HCT116 (cell line): ENCODE measurements at regions not wholly inside any gene's neighbourhood (a gene's known extent, or its start where the extent isn't known, plus 50 kb on each side); places are given as distances from the start of the nearest gene placed in this dataset.

Experiments
- ATAC-seq: fragments of 200-7000 bp; cut with Tn5 transposase; 2 replicates; pipeline ENCODE4 v1.9.1; 2020; ENCODE audit warnings: mild to moderate bottlenecking, moderate library complexity
- BruUV-seq: library from RNA; stranded (reverse); fragments of 400-500 nt; replicated peaks from 2 replicates; lab custom pipeline; 2021; lab: Mats Ljungman, UMichigan
- CTCF ChIA-PET: fragments of 300-600 bp; sonication (Branson Sonifier 250); formaldehyde crosslinking; loops from one replicate; lab custom pipeline; 2021; ENCODE audit warnings: antibody characterized with exemption; lab: Charles Lee
- POLR2A ChIA-PET: fragments of 300-600, 350-600 bp; sonication (Branson Sonifier 250); formaldehyde crosslinking; loops from one replicate; lab custom pipeline; 2021; ENCODE audit warnings: antibody characterized with exemption; lab: Charles Lee
- RAD21 ChIA-PET, 2 experiments: fragments of 300-600 bp; sonication (Branson Sonifier 250); formaldehyde crosslinking; loops; one replicate each; lab custom pipeline; 2023; ENCODE audit warnings: low total read pairs in 2 of 2; ENCODE audit not compliant: uncharacterized antibody in 2 of 2, unreplicated experiment in 2 of 2, low non-redundant PET in 1 of 2; lab: Charles Lee
- DNase-seq: peaks from one replicate; pipeline ENCODE4 v3.0.0-alpha.2; 2010; ENCODE audit warnings: low read depth, low spot score
- H2AFZ ChIP-seq: fragments of 200-600 bp; shearing (Covaris generic), sonication (generic); 2 replicates; pipeline ENCODE4 v1.6.1; 2017; ENCODE audit warnings: low read depth, mixed run types, mixed read lengths, antibody characterized with exemption, low read length; ENCODE audit not compliant: poor library complexity, severe bottlenecking
- H3K27ac ChIP-seq: 2 replicates; pipeline ENCODE4 v1.5.1; 2012; ENCODE audit warnings: low read depth, low read length
- H3K27me3 ChIP-seq: fragments of 200-600 bp; sonication (generic); 2 replicates; pipeline ENCODE4 v1.6.1; 2016; ENCODE audit warnings: mixed run types, low read length, mixed read lengths; ENCODE audit not compliant: insufficient read depth
- H3K36me3 ChIP-seq, 2 experiments: fragments of 200-500 bp in 1 of 2; fragments of 200-600 bp in 1 of 2; sonication (Bioruptor generic) in 1 of 2; sonication (generic) in 1 of 2; 2 replicates each; pipeline versions ENCODE4 v1.5.1 to v1.6.1; 2014 to 2016; ENCODE audit warnings: low read length in 2 of 2, inconsistent platforms in 1 of 2, mixed read lengths in 1 of 2, mixed run types in 1 of 2; ENCODE audit not compliant: insufficient read depth in 2 of 2, control insufficient read depth in 1 of 2
- H3K4me1 ChIP-seq, 2 experiments: fragments of 200-600 bp in 1 of 2; sonication (generic) in 1 of 2; 2 replicates each; pipeline versions ENCODE4 v1.5.1 to v1.6.1; 2012 to 2017; ENCODE audit warnings: low read length in 2 of 2, inconsistent platforms in 1 of 2, mild to moderate bottlenecking in 1 of 2, mixed read lengths in 1 of 2, mixed run types in 1 of 2, moderate library complexity in 1 of 2; ENCODE audit not compliant: insufficient read depth in 2 of 2, control insufficient read depth in 1 of 2
- H3K4me2 ChIP-seq: fragments of 200-600 bp; sonication (generic); 2 replicates; pipeline ENCODE4 v1.6.1; 2017; ENCODE audit warnings: mixed run types, low read length, mixed read lengths
- H3K4me3 ChIP-seq, 2 experiments: fragments of 200-600 bp in 1 of 2; sonication (generic) in 1 of 2; replicated peaks in 1 of 2; 2 replicates each; pipeline ENCODE4 v1.5.1; 2011 to 2016; ENCODE audit warnings: low read length in 2 of 2, control low read depth in 1 of 2, low read depth in 1 of 2, mild to moderate bottlenecking in 1 of 2, mixed read lengths in 1 of 2, mixed run types in 1 of 2
- H3K79me2 ChIP-seq: fragments of 200-600 bp; sonication (generic); 2 replicates; pipeline ENCODE4 v1.6.1; 2017; ENCODE audit warnings: mild to moderate bottlenecking, mixed run types, low read length, moderate library complexity, mixed read lengths; ENCODE audit not compliant: insufficient read depth
- H3K9ac ChIP-seq: fragments of 200-600 bp; sonication (generic); 2 replicates; pipeline ENCODE4 v1.6.1; 2016; ENCODE audit warnings: low read length, mixed read lengths
- H3K9me2 ChIP-seq: fragments of 200-600 bp; sonication (generic), shearing (Covaris generic); 2 replicates; pipeline ENCODE4 v1.6.1; 2017; ENCODE audit warnings: mixed run types, mild to moderate bottlenecking, moderate library complexity; ENCODE audit not compliant: insufficient read depth
- H3K9me3 ChIP-seq, 2 experiments: fragments of 200-500 bp in 1 of 2; fragments of 200-600 bp in 1 of 2; sonication (Bioruptor generic) in 1 of 2; sonication (generic) in 1 of 2; 2 replicates each; pipeline ENCODE4 v1.6.1; 2014 to 2017; ENCODE audit warnings: low read length in 2 of 2, mixed read lengths in 2 of 2, inconsistent platforms in 1 of 2, low read depth in 1 of 2, mild to moderate bottlenecking in 1 of 2, mixed run types in 1 of 2, moderate library complexity in 1 of 2; ENCODE audit not compliant: control insufficient read depth in 1 of 2, insufficient read depth in 1 of 2
- H4K20me1 ChIP-seq: fragments of 200-600 bp; sonication (generic), shearing (Covaris generic); 2 replicates; pipeline ENCODE4 v1.6.1; 2017; ENCODE audit warnings: mixed run types, mild to moderate bottlenecking, moderate library complexity; ENCODE audit not compliant: insufficient read depth
- EGR1 ChIP-seq: IDR thresholded peaks from 2 replicates; pipeline ENCODE4 v1.6.1; 2012; ENCODE audit warnings: low read depth
- ELF1 ChIP-seq: IDR thresholded peaks from 2 replicates; pipeline ENCODE4 v1.6.1; 2012; ENCODE audit warnings: low read depth, borderline replicate concordance
- EZH2phosphoT487 ChIP-seq: fragments of 200-600 bp; IDR thresholded peaks from 2 replicates; pipeline ENCODE4 v1.6.1; 2018; ENCODE audit warnings: antibody characterized with exemption, borderline replicate concordance
- MAX ChIP-seq: IDR thresholded peaks from 2 replicates; pipeline ENCODE4 v1.6.1; 2012
- POLR2A ChIP-seq: IDR thresholded peaks from 2 replicates; pipeline ENCODE4 v1.7.0; 2011; ENCODE audit warnings: borderline replicate concordance; ENCODE audit not compliant: insufficient read depth, insufficient read length; ENCODE audit errors: extremely low read depth
- POLR2AphosphoS5 ChIP-seq: IDR thresholded peaks from 2 replicates; pipeline ENCODE4 v1.6.1; 2011; ENCODE audit warnings: mild to moderate bottlenecking, low read depth, low read length, moderate library complexity
- TCF7L2 ChIP-seq: IDR thresholded peaks from 2 replicates; pipeline ENCODE4 v1.7.0; 2011; ENCODE audit warnings: borderline replicate concordance, inconsistent platforms; ENCODE audit not compliant: insufficient read depth, insufficient read length; ENCODE audit errors: extremely low read depth
- ZFX ChIP-seq: fragments of 450-650 bp; IDR thresholded peaks from 2 replicates; pipeline ENCODE4 v1.6.1; 2017
- intact Hi-C: fragments of 100-400 bp; cut with micrococcal nuclease; formaldehyde crosslinking; loops from 2 replicates; pipeline ENCODE4 v1.10.0; 2022
- TF ChIP-seq, protein P1 (sequence below): IDR thresholded peaks from 2 replicates; pipeline ENCODE4 v1.6.1; 2011; ENCODE audit warnings: mild to moderate bottlenecking, low read length, moderate library complexity; ENCODE audit not compliant: insufficient replicate concordance; ENCODE audit errors: extremely low read depth

GRCh38 chr3:41040256-41040655, 159.0 kb upstream of the CTNNB1 start:
- Histone ChIP-seq H3K4me2 (no peak overlapping the region), H3K4me3 (no peak overlapping the region), H2AFZ (no peak overlapping the region), H3K27ac (no peak overlapping the region), H3K4me1 (no peaks in the 10 kb centered on the region), H3K27me3 (peaks cover 47% of the 10 kb centered on the region), H3K9ac (no peak overlapping the region), H3K79me2 (no peaks in the 10 kb centered on the region), H3K36me3 (no peaks in the 10 kb centered on the region), H4K20me1 (no peaks in the 10 kb centered on the region), H3K9me3 (no peaks in the 10 kb centered on the region), H3K9me2 (no peaks in the 10 kb centered on the region)
- ChIA-PET CTCF (no interaction called here), POLR2A (no interaction called here), RAD21 (no interaction called here)
- no peak for TF ChIP-seq POLR2AphosphoS5
- no peak for TF ChIP-seq EGR1
- BruUV-seq = no TSS peak
- DNase-seq = no peak
- ATAC-seq = no peak
- intact Hi-C loops = no loop called here

DNA sequence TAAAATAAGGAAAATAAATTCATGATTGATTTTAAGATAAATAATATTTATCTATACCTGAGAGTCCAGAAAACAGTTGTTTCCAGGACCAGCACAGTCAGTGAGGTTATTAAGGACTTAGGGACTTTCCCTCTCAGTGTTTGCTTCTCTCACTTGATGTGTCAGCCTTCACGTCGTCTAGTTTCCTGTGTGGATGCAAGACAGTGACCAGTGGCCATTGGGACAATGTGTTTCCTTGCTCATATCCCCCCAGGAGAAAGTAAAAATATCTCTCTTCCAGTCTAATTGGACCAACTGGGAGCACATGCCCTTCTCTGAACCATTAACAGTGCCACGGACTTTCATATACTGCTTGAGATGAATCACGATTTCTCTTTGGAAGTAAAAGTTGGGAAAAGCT, 157.8 kb upstream of the CTNNB1 start:
- no peak for ATAC-seq

More for the DNA sequence above, 157.8 kb upstream of the CTNNB1 start:
- POLR2A ChIA-PET = no interaction called here
- no peak for DNase-seq
- TF ChIP-seq POLR2A (no peak), POLR2AphosphoS5 (no peak), ZFX (no peak), ELF1 (no peak), MAX (no peak), EZH2phosphoT487 (no peak), TCF7L2 (no peak)
- TF ChIP-seq, protein P1, sequence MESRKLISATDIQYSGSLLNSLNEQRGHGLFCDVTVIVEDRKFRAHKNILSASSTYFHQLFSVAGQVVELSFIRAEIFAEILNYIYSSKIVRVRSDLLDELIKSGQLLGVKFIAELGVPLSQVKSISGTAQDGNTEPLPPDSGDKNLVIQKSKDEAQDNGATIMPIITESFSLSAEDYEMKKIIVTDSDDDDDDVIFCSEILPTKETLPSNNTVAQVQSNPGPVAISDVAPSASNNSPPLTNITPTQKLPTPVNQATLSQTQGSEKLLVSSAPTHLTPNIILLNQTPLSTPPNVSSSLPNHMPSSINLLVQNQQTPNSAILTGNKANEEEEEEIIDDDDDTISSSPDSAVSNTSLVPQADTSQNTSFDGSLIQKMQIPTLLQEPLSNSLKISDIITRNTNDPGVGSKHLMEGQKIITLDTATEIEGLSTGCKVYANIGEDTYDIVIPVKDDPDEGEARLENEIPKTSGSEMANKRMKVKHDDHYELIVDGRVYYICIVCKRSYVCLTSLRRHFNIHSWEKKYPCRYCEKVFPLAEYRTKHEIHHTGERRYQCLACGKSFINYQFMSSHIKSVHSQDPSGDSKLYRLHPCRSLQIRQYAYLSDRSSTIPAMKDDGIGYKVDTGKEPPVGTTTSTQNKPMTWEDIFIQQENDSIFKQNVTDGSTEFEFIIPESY = no peak
- TF ChIP-seq, all 23 proteins: peak for 0
- no peaks in the 10 kb centered on the region for H3K9me2 ChIP-seq
- no peak overlapping the region for H2AFZ ChIP-seq
- H3K4me2 ChIP-seq = no peak overlapping the region
- H3K79me2 ChIP-seq = no peaks in the 10 kb centered on the region
- no peak overlapping the region for H3K4me3 ChIP-seq
- ChIA-PET RAD21 (no interaction called here), CTCF (no interaction called here)
- intact Hi-C loops = no loop called here
- BruUV-seq = no TSS peak
- H3K36me3 ChIP-seq = no peaks in the 10 kb centered on the region
- no peak overlapping the region for H3K27ac ChIP-seq
- H3K9me3 ChIP-seq = no peaks in the 10 kb centered on the region
- peaks cover 44% of the 10 kb centered on the region for H3K27me3 ChIP-seq
- no peak overlapping the region for H3K9ac ChIP-seq
- H4K20me1 ChIP-seq = no peaks in the 10 kb centered on the region
- no peaks in the 10 kb centered on the region for H3K4me1 ChIP-seq
